ENCODE measurements at regions not wholly inside any gene's neighbourhood (a gene's known extent, or its start where the extent isn't known, plus 50 kb on each side); places are given as distances from the start of the nearest gene placed in this dataset.

- intact Hi-C loops (cut with DNase I), result no loop called here
- H3K9me3 ChIP-seq, result no peaks in the 10 kb centered on the region
- H3K36me3 ChIP-seq, result no peaks in the 10 kb centered on the region
- H3K4me1 ChIP-seq, result no peaks in the 10 kb centered on the region
- H3K27me3 ChIP-seq, result no peaks in the 10 kb centered on the region
- no peak overlapping the region for H3K27ac ChIP-seq (replicated peaks in 1 of 4)
- WGBS, result 81% methylated on average over 3 of the region's 3 CpGs
- no peak for DNase-seq (ENCODE audit: extremely low spot score)
- no peak overlapping the region for H3K4me3 ChIP-seq
- no peak for TF ChIP-seq POLR2A (IDR thresholded peaks at IDR 0.05; ENCODE audit: low read depth)
- no peak for TF ChIP-seq EP300 (IDR thresholded peaks at IDR 0.05)
Observed at GRCh38 chr3:94241986-94242385, 179.1 kb downstream of the NSUN3 start.

- no peak for DNase-seq (ENCODE audit: extremely low spot score)
- intact Hi-C loops (cut with DNase I), result no loop called here
- H3K4me1 ChIP-seq, result no peaks in the 10 kb centered on the region
- H3K4me3 ChIP-seq, result no peak overlapping the region
- H3K27me3 ChIP-seq, result no peaks in the 10 kb centered on the region
- H3K9me3 ChIP-seq, result no peaks in the 10 kb centered on the region
- no peak for TF ChIP-seq EP300 (IDR thresholded peaks at IDR 0.05)
- no peak for TF ChIP-seq POLR2AphosphoS5 (IDR thresholded peaks at IDR 0.05)
- TF ChIP-seq CTCF (IDR thresholded peaks at IDR 0.05), result no peak
- no peak for TF ChIP-seq POLR2A (IDR thresholded peaks at IDR 0.05; ENCODE audit: low read depth)
- no peaks in the 10 kb centered on the region for H3K36me3 ChIP-seq
- WGBS, result 43% methylated on average over 4 of the region's 4 CpGs
- H3K27ac ChIP-seq (replicated peaks in 1 of 4), result no peak overlapping the region
Observed at GRCh38 chr3:94246171-94246570, 183.3 kb downstream of the NSUN3 start.

GRCh38 chr3:94248042-94248441 is 185.2 kb downstream of the NSUN3 start:
- intact Hi-C loops (cut with DNase I), result no loop called here

GRCh38 chr3:94249491-94250079 is 186.7 kb downstream of the NSUN3 start:
- TF ChIP-seq POLR2AphosphoS5 (IDR thresholded peaks at IDR 0.05), result no peak
- TF ChIP-seq CTCF (IDR thresholded peaks at IDR 0.05), result peak; percentile 59 to 79 (median 75)
- no peak for TF ChIP-seq POLR2A (IDR thresholded peaks at IDR 0.05; ENCODE audit: low read depth)
- intact Hi-C loops (cut with DNase I), result no loop called here

More at GRCh38 chr3:94248042-94248441, 185.2 kb downstream of the NSUN3 start:
- no peak for DNase-seq (ENCODE audit: extremely low spot score)
- no peak for TF ChIP-seq EP300 (IDR thresholded peaks at IDR 0.05)
- TF ChIP-seq CTCF (IDR thresholded peaks at IDR 0.05), result no peak
- no peak for TF ChIP-seq POLR2A (IDR thresholded peaks at IDR 0.05; ENCODE audit: low read depth)
- no peak for TF ChIP-seq POLR2AphosphoS5 (IDR thresholded peaks at IDR 0.05)
- 56% methylated on average over 1 of the region's 1 CpG for WGBS
- no peak overlapping the region for H3K27ac ChIP-seq (replicated peaks in 1 of 4)
- H3K9me3 ChIP-seq, result no peaks in the 10 kb centered on the region
- no peaks in the 10 kb centered on the region for H3K27me3 ChIP-seq
- H3K36me3 ChIP-seq, result no peaks in the 10 kb centered on the region
- H3K4me1 ChIP-seq, result no peaks in the 10 kb centered on the region
- H3K4me3 ChIP-seq, result no peak overlapping the region

GRCh38 chr3:94251566-94251965 is 188.7 kb downstream of the NSUN3 start:
- intact Hi-C loops (cut with DNase I), result no loop called here
- WGBS, result 70% methylated on average over 1 of the region's 1 CpG
- no peak for DNase-seq (ENCODE audit: extremely low spot score)
- no peak overlapping the region for H3K4me3 ChIP-seq
- H3K9me3 ChIP-seq, result no peaks in the 10 kb centered on the region
- no peak for TF ChIP-seq CTCF (IDR thresholded peaks at IDR 0.05)
- no peak overlapping the region for H3K27ac ChIP-seq (replicated peaks in 1 of 4)
- H3K4me1 ChIP-seq, result no peaks in the 10 kb centered on the region
- H3K36me3 ChIP-seq, result no peaks in the 10 kb centered on the region
- H3K27me3 ChIP-seq, result no peaks in the 10 kb centered on the region

More at GRCh38 chr3:94249491-94250079, 186.7 kb downstream of the NSUN3 start:
- no peaks in the 10 kb centered on the region for H3K9me3 ChIP-seq
- no peaks in the 10 kb centered on the region for H3K27me3 ChIP-seq
- DNase-seq (ENCODE audit: extremely low spot score), result no peak
- no peak overlapping the region for H3K4me3 ChIP-seq
- 37% methylated on average over 5 of the region's 5 CpGs for WGBS
- H3K36me3 ChIP-seq, result no peaks in the 10 kb centered on the region
- H3K27ac ChIP-seq (replicated peaks in 1 of 4), result no peak overlapping the region
- no peaks in the 10 kb centered on the region for H3K4me1 ChIP-seq
